OCI-LY7 (cell line): ENCODE measurements at regions not wholly inside any gene's neighbourhood (a gene's known extent, or its start where the extent isn't known, plus 50 kb on each side); places are given as distances from the start of the nearest gene placed in this dataset.
A peak's percentile ranks its signal among the peaks of the same experiment; 100 is the strongest.

Experiments used
- BruUV-seq: library from RNA; stranded (reverse); fragments of 400-500 nt; replicated peaks from 2 replicates; lab custom pipeline; 2021; lab: Mats Ljungman, UMichigan
- CTCF ChIA-PET: fragments of 300-600 bp; sonication (Branson Sonifier 250); formaldehyde crosslinking; loops from one replicate; lab custom pipeline; 2022; ENCODE audit warnings: antibody characterized with exemption; ENCODE audit not compliant: unreplicated experiment; lab: Charles Lee
- POLR2A ChIA-PET: fragments of 300-600 bp; sonication (Branson Sonifier 250); formaldehyde crosslinking; loops from one replicate; lab custom pipeline; 2022; ENCODE audit warnings: antibody characterized with exemption; lab: Charles Lee
- DNase-seq: peaks from one replicate; pipeline ENCODE4 v3.0.0-alpha.2; 2015; ENCODE audit warnings: low spot score
- H2AFZ ChIP-seq: fragments of 200-600 bp; sonication (generic), shearing (Covaris generic); 2 replicates; pipeline ENCODE4 v1.6.1; 2014; ENCODE audit warnings: mild to moderate bottlenecking, antibody characterized with exemption, low read length, moderate library complexity
- H3K27ac ChIP-seq: fragments of 200-600 bp; sonication (generic); 2 replicates; pipeline ENCODE4 v1.5.1; 2014; ENCODE audit warnings: mixed run types, low read depth, mild to moderate bottlenecking, moderate library complexity, low read length, inconsistent platforms; ENCODE audit not compliant: poor library complexity, severe bottlenecking
- H3K36me3 ChIP-seq: fragments of 200-600 bp; sonication (generic); 2 replicates; pipeline ENCODE4 v1.6.1; 2014; ENCODE audit warnings: mild to moderate bottlenecking, antibody characterized with exemption, low read length, moderate library complexity, mixed read lengths; ENCODE audit not compliant: insufficient read depth
- H3K4me1 ChIP-seq: fragments of 200-600 bp; sonication (generic); 2 replicates; pipeline ENCODE4 v1.5.1; 2014; ENCODE audit warnings: mild to moderate bottlenecking, low read length; ENCODE audit not compliant: insufficient read depth, poor library complexity, severe bottlenecking
- H3K4me2 ChIP-seq: fragments of 200-600 bp; sonication (generic); 2 replicates; pipeline ENCODE4 v1.6.1; 2014; ENCODE audit warnings: mild to moderate bottlenecking, low read length
- H3K4me3 ChIP-seq: fragments of 200-600 bp; sonication (generic); 2 replicates; pipeline ENCODE4 v1.5.1; 2014; ENCODE audit warnings: mild to moderate bottlenecking, low read depth, low read length; ENCODE audit not compliant: poor library complexity, severe bottlenecking
- H3K79me2 ChIP-seq: fragments of 200-600 bp; sonication (generic); 2 replicates; pipeline ENCODE4 v1.6.1; 2016; ENCODE audit warnings: low read depth, mild to moderate bottlenecking, low read length, moderate library complexity, mixed read lengths; ENCODE audit not compliant: insufficient read depth
- H3K9me2 ChIP-seq: fragments of 200-600 bp; sonication (generic); 2 replicates; pipeline ENCODE4 v1.6.1; 2016; ENCODE audit warnings: mild to moderate bottlenecking, low read length, mixed read lengths; ENCODE audit not compliant: insufficient read depth
- H3K9me3 ChIP-seq: fragments of 200-600 bp; sonication (generic); 2 replicates; pipeline ENCODE4 v1.6.1; 2014; ENCODE audit warnings: mild to moderate bottlenecking, mixed run types, low read length, mixed read lengths
- H4K20me1 ChIP-seq: fragments of 200-600 bp; sonication (generic); 2 replicates; pipeline ENCODE4 v1.6.1; 2014; ENCODE audit warnings: mild to moderate bottlenecking, antibody characterized with exemption, low read length, moderate library complexity, mixed read lengths; ENCODE audit not compliant: insufficient read depth
- EZH2phosphoT487 ChIP-seq: fragments of 200-600 bp; sonication (generic); IDR thresholded peaks from 2 replicates; pipeline ENCODE4 v1.6.1; 2018; ENCODE audit warnings: low read depth, borderline replicate concordance, mild to moderate bottlenecking, mixed run types, antibody characterized with exemption, low read length, moderate library complexity, mixed read lengths
- intact Hi-C: fragments of 100-400 bp; cut with micrococcal nuclease; formaldehyde crosslinking; loops from one replicate; pipeline ENCODE4 v1.10.0; 2022; ENCODE audit not compliant: unreplicated experiment
- TF ChIP-seq, protein P1 (sequence below): fragments of 200-600 bp; sonication (generic); conservative IDR thresholded peaks from 2 replicates; pipeline ENCODE4 v1.5.1; 2014; ENCODE audit warnings: mild to moderate bottlenecking, antibody characterized with exemption, low read length, moderate library complexity, mixed read lengths

DNA sequence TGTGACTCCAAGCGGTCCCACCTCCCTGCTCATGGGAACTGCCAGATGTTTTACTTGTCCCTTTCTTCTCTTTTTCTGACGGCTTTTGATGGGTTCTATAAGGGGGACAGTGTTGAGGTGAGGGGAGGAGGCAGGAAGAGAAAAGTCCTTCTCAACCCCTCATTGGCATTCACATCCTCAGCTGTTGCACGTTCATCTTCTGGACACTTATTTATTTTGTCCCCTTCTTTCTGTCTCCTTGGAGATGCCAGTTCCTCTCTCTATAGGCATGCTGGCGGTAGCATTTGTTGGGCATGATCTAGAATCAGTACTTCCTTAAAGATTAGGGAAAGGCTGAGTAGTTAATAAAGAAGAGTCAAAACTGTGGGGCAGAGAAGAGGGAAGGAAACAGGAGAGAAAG, 99.0 kb upstream of the KLHL14 start:
- Histone ChIP-seq H3K9me3 (no peaks in the 10 kb centered on the region), H2AFZ (peak overlapping the region; percentile 25; the same call in 1 of the 2 replicates), H3K4me2 (no peak overlapping the region), H3K27ac (no peak overlapping the region), H3K36me3 (no peaks in the 10 kb centered on the region), H3K9me2 (no peaks in the 10 kb centered on the region), H3K79me2 (no peaks in the 10 kb centered on the region), H3K4me3 (no peak overlapping the region), H3K4me1 (peaks cover 26% of the 10 kb centered on the region), H4K20me1 (no peaks in the 10 kb centered on the region)
- no TSS peak for BruUV-seq
- intact Hi-C loops = no loop called here
- CTCF ChIA-PET = no interaction called here
- POLR2A ChIA-PET = no interaction called here
- DNase-seq = no peak
- TF ChIP-seq, protein P1, sequence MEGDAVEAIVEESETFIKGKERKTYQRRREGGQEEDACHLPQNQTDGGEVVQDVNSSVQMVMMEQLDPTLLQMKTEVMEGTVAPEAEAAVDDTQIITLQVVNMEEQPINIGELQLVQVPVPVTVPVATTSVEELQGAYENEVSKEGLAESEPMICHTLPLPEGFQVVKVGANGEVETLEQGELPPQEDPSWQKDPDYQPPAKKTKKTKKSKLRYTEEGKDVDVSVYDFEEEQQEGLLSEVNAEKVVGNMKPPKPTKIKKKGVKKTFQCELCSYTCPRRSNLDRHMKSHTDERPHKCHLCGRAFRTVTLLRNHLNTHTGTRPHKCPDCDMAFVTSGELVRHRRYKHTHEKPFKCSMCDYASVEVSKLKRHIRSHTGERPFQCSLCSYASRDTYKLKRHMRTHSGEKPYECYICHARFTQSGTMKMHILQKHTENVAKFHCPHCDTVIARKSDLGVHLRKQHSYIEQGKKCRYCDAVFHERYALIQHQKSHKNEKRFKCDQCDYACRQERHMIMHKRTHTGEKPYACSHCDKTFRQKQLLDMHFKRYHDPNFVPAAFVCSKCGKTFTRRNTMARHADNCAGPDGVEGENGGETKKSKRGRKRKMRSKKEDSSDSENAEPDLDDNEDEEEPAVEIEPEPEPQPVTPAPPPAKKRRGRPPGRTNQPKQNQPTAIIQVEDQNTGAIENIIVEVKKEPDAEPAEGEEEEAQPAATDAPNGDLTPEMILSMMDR = no peak
- TF ChIP-seq EZH2phosphoT487 = no peak

DNA sequence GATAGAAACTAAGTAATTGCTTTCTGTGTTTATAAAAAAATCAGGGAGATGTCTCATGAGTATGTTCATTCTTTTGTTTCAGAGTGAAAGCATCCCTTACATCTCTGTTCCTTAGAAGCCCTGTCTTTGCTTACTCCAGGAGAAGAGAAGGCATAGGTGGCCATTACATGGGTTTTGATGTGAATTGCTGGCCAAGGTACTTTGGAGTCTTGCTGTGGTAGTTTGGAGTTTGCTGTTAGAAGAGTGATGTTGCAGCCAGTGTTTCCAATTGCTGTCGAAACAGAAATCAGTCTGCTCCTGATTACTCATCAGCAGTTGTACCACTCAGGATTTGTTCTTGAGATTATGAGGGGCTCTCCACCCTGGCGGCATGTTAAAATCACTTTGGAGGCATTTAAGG, 97.8 kb upstream of the KLHL14 start:
- Histone ChIP-seq H3K79me2 (no peaks in the 10 kb centered on the region), H3K9me2 (no peaks in the 10 kb centered on the region), H4K20me1 (no peaks in the 10 kb centered on the region), H3K9me3 (no peaks in the 10 kb centered on the region), H2AFZ (no peak overlapping the region), H3K27ac (no peak overlapping the region), H3K36me3 (no peaks in the 10 kb centered on the region), H3K4me3 (no peak overlapping the region), H3K4me2 (no peak overlapping the region), H3K4me1 (peaks cover 27% of the 10 kb centered on the region)
- intact Hi-C loops = no loop called here
- no peak for TF ChIP-seq EZH2phosphoT487
- TF ChIP-seq, protein P1 = no peak
- BruUV-seq = no TSS peak
- DNase-seq = no peak
- CTCF ChIA-PET = no interaction called here
- POLR2A ChIA-PET = no interaction called here

DNA sequence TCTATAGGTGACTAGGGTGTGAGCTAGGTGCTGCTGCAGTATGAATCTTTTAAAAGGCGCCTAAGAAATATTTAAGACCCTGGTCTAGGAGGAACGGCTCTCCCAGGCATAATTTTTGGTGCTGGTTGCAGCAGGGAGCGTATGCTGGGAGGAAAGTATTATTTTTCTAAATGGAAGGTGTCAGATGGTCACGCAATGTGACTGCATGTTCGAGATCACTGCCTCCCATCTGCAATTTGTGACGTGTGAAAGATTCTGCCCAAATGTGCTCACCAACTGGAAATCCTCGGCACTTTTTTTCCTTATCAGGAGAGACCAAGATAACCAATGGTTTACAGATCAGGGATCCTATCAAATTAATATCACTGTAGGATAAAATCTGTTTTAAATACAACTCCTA, 95.6 kb upstream of the KLHL14 start:
- BruUV-seq = no TSS peak

More for the DNA sequence above, 95.6 kb upstream of the KLHL14 start:
- POLR2A ChIA-PET = interaction anchor here (0.6 to 1.7 kb wide), 4 partner anchors 11 to 1514 kb away, joined by 3 to 5 read pairs (median 4); no protein-coding TSS in a partner anchor
- no peaks in the 10 kb centered on the region for H3K9me3 ChIP-seq
- no peaks in the 10 kb centered on the region for H3K9me2 ChIP-seq
- no peaks in the 10 kb centered on the region for H3K79me2 ChIP-seq
- H4K20me1 ChIP-seq = no peaks in the 10 kb centered on the region
- H2AFZ ChIP-seq = peak overlapping the region; percentile 89
- H3K4me1 ChIP-seq = peaks cover 27% of the 10 kb centered on the region
- peak overlapping the region; percentile 30 for H3K4me3 ChIP-seq
- H3K36me3 ChIP-seq = no peaks in the 10 kb centered on the region
- peak overlapping the region; percentile 64 for H3K4me2 ChIP-seq
- TF ChIP-seq, protein P1 = no peak
- TF ChIP-seq EZH2phosphoT487 = no peak
- CTCF ChIA-PET = interaction anchor here (0.6 kb wide), 1 partner anchor 597 kb away, joined by 3 read pairs; no protein-coding TSS in a partner anchor
- no peak overlapping the region for H3K27ac ChIP-seq
- intact Hi-C loops = no loop called here
- DNase-seq = peak; percentile 37
